WTC11 (cell line): ENCODE measurements at regions not wholly inside any gene's neighbourhood (a gene's known extent, or its start where the extent isn't known, plus 50 kb on each side); places are given as distances from the start of the nearest gene placed in this dataset.

Source experiments
- ATAC-seq: fragments of 200-7000 bp; cut with Tn5 transposase; 2 replicates; pipeline ENCODE4 v1.10.0; 2021; ENCODE audit warnings: mild to moderate bottlenecking, moderate library complexity
- CTCF ChIA-PET: fragments of 300-600 bp; sonication (Branson Sonifier 250); formaldehyde crosslinking; loops from one replicate; lab custom pipeline; 2021; ENCODE audit warnings: antibody characterized with exemption; lab: Charles Lee
- POLR2A ChIA-PET: fragments of 350-600 bp; sonication (Branson Sonifier 250); formaldehyde crosslinking; loops from one replicate; lab custom pipeline; 2021; ENCODE audit warnings: antibody characterized with exemption; lab: Charles Lee
- DNase-seq: peaks from one replicate; pipeline ENCODE4 v3.0.0; 2021; ENCODE audit warnings: low spot score
- H3K27ac Mint-ChIP-seq: 2 replicates; pipeline ENCODE4 v1.8.0; 2021; ENCODE audit warnings: mixed read lengths
- H3K27me3 Mint-ChIP-seq: 2 replicates; pipeline ENCODE4 v1.8.0; 2021; ENCODE audit warnings: low read depth, mild to moderate bottlenecking, moderate library complexity, mixed read lengths
- H3K36me3 Mint-ChIP-seq: 2 replicates; pipeline ENCODE4 v1.8.0; 2021; ENCODE audit warnings: mixed read lengths
- H3K4me1 Mint-ChIP-seq: 2 replicates; pipeline ENCODE4 v1.8.0; 2022; ENCODE audit warnings: mixed read lengths
- H3K4me3 Mint-ChIP-seq: 2 replicates; pipeline ENCODE4 v1.8.0; 2021; ENCODE audit warnings: mild to moderate bottlenecking, moderate library complexity, mixed read lengths
- H3K9me3 Mint-ChIP-seq: 2 replicates; pipeline ENCODE4 v1.8.0; 2021; ENCODE audit warnings: mixed read lengths
- CREM ChIP-seq: sonication (generic); formaldehyde crosslinking; IDR thresholded peaks from 2 replicates; pipeline ENCODE4 v1.8.1; 2022; ENCODE audit warnings: mild to moderate bottlenecking, missing genetic modification reagents, moderate library complexity
- FOXJ3 ChIP-seq: sonication (generic); formaldehyde crosslinking; IDR thresholded peaks from 2 replicates; pipeline ENCODE4 v1.9.0; 2021; ENCODE audit warnings: missing genetic modification reagents, mild to moderate bottlenecking, borderline replicate concordance
- FOXP1 ChIP-seq: sonication (generic); formaldehyde crosslinking; IDR thresholded peaks from 2 replicates; pipeline ENCODE4 v1.8.0; 2022; ENCODE audit warnings: missing genetic modification reagents, mild to moderate bottlenecking, moderate library complexity, borderline replicate concordance
- GABPB1 ChIP-seq: sonication (generic); formaldehyde crosslinking; IDR thresholded peaks from 2 replicates; pipeline ENCODE4 v1.8.1; 2023; ENCODE audit warnings: mild to moderate bottlenecking, missing genetic modification reagents
- GTF2I ChIP-seq: fragments of 250-450 bp; sonication (Bioruptor Pico); conservative IDR thresholded peaks from 2 replicates; pipeline ENCODE4 v1.4.0; 2021; ENCODE audit warnings: mild to moderate bottlenecking
- JUN ChIP-seq: sonication (generic); formaldehyde crosslinking; IDR thresholded peaks from 2 replicates; pipeline ENCODE4 v1.8.0; 2023; ENCODE audit warnings: mild to moderate bottlenecking, missing genetic modification reagents
- MXD4 ChIP-seq: fragments of 250-450 bp; sonication (Bioruptor Pico); IDR thresholded peaks from 2 replicates; pipeline ENCODE4 v1.8.0; 2021; ENCODE audit warnings: mild to moderate bottlenecking, moderate library complexity, borderline replicate concordance
- NFYB ChIP-seq: sonication (generic); formaldehyde crosslinking; conservative IDR thresholded peaks from 2 replicates; pipeline ENCODE4 v1.8.0; 2022; ENCODE audit warnings: low read depth, missing genetic modification reagents
- NR1H2 ChIP-seq: sonication (generic); formaldehyde crosslinking; IDR thresholded peaks from 2 replicates; pipeline ENCODE4 v1.9.0; 2021; ENCODE audit warnings: mild to moderate bottlenecking, moderate library complexity, missing genetic modification reagents
- NR3C1 ChIP-seq: sonication (generic); formaldehyde crosslinking; conservative IDR thresholded peaks from 2 replicates; pipeline ENCODE4 v1.8.1; 2023; ENCODE audit warnings: low read depth, mild to moderate bottlenecking, missing genetic modification reagents
- TEAD1 ChIP-seq: sonication (generic); formaldehyde crosslinking; IDR thresholded peaks from 2 replicates; pipeline ENCODE4 v1.8.0; 2022; ENCODE audit warnings: mild to moderate bottlenecking, missing genetic modification reagents
- TP53 ChIP-seq: sonication (generic); formaldehyde crosslinking; IDR thresholded peaks from 2 replicates; pipeline ENCODE4 v1.8.1; 2023; ENCODE audit warnings: mild to moderate bottlenecking, missing genetic modification reagents
- ZNF121 ChIP-seq: sonication (generic); formaldehyde crosslinking; IDR thresholded peaks from 2 replicates; pipeline ENCODE4 v1.8.0; 2023; ENCODE audit warnings: missing genetic modification reagents
- ZNF396 ChIP-seq: fragments of 250-450 bp; sonication (Bioruptor Pico); IDR thresholded peaks from 2 replicates; pipeline ENCODE4 v1.8.0; 2021; ENCODE audit warnings: mild to moderate bottlenecking, moderate library complexity, borderline replicate concordance
- ZNF671 ChIP-seq: fragments of 250-450 bp; sonication (Bioruptor Pico); IDR thresholded peaks from 2 replicates; pipeline ENCODE4 v1.8.0; 2021; ENCODE audit warnings: mild to moderate bottlenecking
- TF ChIP-seq, protein P1 (sequence below): fragments of 250-450 bp; sonication (Bioruptor Pico); conservative IDR thresholded peaks from 2 replicates; pipeline ENCODE4 v1.9.0; 2021; ENCODE audit warnings: mild to moderate bottlenecking
- TF ChIP-seq, protein P2 (sequence below): sonication (generic); formaldehyde crosslinking; IDR thresholded peaks from 2 replicates; pipeline ENCODE4 v1.8.1; 2023; ENCODE audit warnings: mild to moderate bottlenecking, missing genetic modification reagents
- TF ChIP-seq, protein P3 (sequence below): sonication (generic); formaldehyde crosslinking; IDR thresholded peaks from 2 replicates; pipeline ENCODE4 v1.8.0; 2023; ENCODE audit warnings: mild to moderate bottlenecking, missing genetic modification reagents
- TF ChIP-seq, protein P4 (sequence below): sonication (generic); formaldehyde crosslinking; IDR thresholded peaks from 2 replicates; pipeline ENCODE4 v1.8.1; 2022; ENCODE audit warnings: missing genetic modification reagents, borderline replicate concordance

DNA sequence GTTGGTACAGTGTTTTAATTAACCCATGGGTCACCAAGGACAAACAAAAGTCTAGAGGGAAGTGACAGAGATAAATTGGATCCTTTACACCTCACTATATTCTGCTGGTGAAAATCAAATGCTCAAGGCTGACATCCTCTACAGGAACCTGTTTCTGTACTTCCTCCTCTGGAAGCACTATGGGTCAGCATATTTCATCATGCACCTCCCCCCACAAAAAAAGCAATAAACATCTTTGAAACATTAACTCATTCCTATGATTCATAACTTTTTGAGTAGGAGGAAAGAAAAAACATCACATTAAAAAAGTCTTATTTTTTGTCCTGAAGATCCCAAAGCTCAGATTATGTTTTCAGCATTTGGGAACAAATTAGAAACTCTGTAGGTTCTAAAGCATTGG, 588.3 kb upstream of the SGCG start:
- H3K9me3 Mint-ChIP-seq, result peaks cover 4% of the 10 kb centered on the region; the same call in 1 of the 2 replicates
- ATAC-seq (no peak), DNase-seq (no peak)
- H3K27ac Mint-ChIP-seq, result no peak overlapping the region
- no peak for TF ChIP-seq ZNF671
- TF ChIP-seq, protein P1, sequence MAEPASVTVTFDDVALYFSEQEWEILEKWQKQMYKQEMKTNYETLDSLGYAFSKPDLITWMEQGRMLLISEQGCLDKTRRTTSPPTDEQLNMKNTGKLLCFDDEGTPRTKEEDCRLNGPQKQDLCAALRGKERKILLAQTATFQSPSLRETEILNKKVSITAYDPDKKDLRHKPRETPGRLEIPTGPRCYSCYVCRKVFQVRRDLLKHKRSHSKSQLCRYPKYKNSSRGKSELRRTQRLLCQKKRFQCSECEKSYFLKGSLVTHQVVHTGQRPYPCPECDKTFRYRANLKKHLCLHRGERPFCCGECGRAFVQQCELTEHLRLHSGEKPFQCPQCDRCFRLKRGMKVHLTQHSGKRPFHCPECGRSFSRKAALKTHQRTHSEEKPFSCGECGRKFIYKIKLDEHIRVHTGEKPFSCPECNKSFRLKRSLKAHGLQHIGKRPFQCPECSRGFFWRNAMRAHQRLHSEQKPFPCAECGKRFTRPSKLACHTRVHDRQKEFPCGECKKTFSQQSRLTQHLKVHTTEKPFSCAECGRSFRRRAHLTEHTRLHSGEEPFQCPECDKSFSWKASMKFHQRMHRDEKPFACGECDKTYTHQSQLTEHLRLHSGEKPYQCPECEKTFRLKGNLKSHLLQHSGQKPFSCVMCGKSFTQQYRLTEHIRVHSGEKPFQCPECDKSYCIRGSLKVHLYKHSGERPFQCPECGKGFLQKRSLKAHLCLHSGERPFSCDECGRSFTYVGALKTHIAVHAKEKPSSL (CRISPR knock-in tag), result no peak
- no peak for TF ChIP-seq FOXP1 (CRISPR knock-in tag)
- TF ChIP-seq TEAD1 (CRISPR knock-in tag), result no peak
- no peak for TF ChIP-seq GTF2I (CRISPR knock-in tag)
- TF ChIP-seq ZNF121 (CRISPR knock-in tag), result no peak
- ChIA-PET POLR2A (no interaction called here), CTCF (no interaction called here)
- H3K4me3 Mint-ChIP-seq, result no peak overlapping the region
- H3K27me3 Mint-ChIP-seq, result no peaks in the 10 kb centered on the region
- H3K4me1 Mint-ChIP-seq, result no peaks in the 10 kb centered on the region
- no peaks in the 10 kb centered on the region for H3K36me3 Mint-ChIP-seq

DNA sequence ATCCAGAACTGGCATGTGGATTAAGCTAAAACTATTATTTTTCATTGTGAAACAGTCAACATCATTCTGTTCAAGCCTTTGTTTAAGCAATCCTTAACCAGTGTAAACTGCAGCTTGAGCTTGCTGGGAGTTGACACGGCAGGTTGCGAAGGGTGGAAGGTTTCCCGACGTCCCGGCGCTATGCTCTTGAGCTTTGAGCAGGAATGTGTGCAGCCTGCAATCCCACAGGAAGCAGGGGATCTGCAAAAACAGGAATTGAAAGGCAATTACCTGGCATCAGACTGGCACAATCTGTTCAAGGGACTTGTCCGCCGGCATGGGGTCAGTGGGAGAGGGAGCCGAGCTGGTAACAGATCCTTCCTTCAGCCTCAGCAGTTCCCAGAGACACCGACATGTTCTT, 586.7 kb upstream of the SGCG start:
- no peaks in the 10 kb centered on the region for H3K9me3 Mint-ChIP-seq
- H3K27me3 Mint-ChIP-seq, result no peaks in the 10 kb centered on the region
- DNase-seq, result no peak
- H3K4me1 Mint-ChIP-seq, result no peaks in the 10 kb centered on the region
- TF ChIP-seq, protein P2, sequence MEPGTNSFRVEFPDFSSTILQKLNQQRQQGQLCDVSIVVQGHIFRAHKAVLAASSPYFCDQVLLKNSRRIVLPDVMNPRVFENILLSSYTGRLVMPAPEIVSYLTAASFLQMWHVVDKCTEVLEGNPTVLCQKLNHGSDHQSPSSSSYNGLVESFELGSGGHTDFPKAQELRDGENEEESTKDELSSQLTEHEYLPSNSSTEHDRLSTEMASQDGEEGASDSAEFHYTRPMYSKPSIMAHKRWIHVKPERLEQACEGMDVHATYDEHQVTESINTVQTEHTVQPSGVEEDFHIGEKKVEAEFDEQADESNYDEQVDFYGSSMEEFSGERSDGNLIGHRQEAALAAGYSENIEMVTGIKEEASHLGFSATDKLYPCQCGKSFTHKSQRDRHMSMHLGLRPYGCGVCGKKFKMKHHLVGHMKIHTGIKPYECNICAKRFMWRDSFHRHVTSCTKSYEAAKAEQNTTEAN (CRISPR knock-in tag), result no peak
- no peak for TF ChIP-seq MXD4 (CRISPR knock-in tag)
- ATAC-seq, result no peak
- no peak overlapping the region for H3K4me3 Mint-ChIP-seq
- no peak overlapping the region for H3K27ac Mint-ChIP-seq
- ChIA-PET POLR2A (no interaction called here), CTCF (no interaction called here)
- no peaks in the 10 kb centered on the region for H3K36me3 Mint-ChIP-seq

DNA sequence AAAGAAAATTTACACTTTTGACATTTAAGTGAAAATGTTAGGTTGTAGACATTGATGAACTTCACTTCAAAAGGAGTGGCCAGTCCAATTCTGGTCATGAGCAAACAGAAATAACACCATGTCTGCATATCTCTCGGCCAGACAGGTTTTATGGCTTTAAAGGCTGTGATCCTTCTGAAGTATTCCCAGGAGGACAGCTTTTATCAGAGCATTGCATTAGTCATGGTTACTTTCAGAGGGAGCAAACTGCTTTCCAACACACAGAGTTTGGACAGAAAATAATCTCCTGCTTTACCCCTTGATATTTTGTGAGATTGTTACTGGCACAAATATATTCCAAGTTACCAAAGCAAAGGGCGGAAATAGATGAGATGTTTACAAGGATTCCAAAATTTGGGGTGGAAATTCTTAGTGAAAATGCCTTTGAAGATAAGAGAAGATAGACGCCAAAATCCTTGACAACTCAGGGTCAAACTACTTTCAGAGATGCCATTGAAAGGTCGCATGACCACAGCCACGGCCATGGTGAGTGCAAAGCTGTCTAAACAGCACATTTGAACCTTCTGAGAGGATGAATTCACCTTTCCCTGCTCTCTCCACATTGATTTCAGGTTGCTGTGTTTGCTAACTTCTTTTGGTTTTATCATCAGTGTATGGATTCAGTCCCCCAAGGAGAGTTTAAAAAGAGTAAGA, 584.5 kb upstream of the SGCG start:
- TF ChIP-seq CREM (no peak), NR1H2 (CRISPR knock-in tag) (no peak)
- Mint-ChIP-seq H3K36me3 (no peaks in the 10 kb centered on the region), H3K27me3 (no peaks in the 10 kb centered on the region), H3K27ac (no peak overlapping the region), H3K4me3 (no peak overlapping the region), H3K9me3 (no peaks in the 10 kb centered on the region), H3K4me1 (no peaks in the 10 kb centered on the region)
- POLR2A ChIA-PET, result no interaction called here
- DNase-seq (no peak), ATAC-seq (no peak)
- CTCF ChIA-PET, result no interaction called here

DNA sequence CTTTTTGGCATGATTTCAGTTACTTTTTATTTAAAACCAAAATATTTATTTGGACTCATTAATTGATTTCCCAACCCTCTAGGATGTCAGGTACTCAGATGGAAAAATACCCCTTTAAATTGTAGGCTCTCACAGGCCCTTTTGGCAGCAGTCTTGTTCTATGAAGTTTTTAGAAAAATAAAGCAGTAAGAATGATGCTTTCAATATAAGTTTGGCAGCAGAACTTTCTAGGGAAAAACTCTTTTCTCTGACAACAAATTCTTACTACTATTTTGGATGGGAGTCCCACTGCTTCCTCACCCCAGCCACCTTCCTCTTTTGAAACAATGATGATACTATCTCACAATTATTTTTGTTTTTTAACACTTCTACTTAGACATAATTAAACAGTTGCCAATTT, 581.6 kb upstream of the SGCG start:
- CTCF ChIA-PET, result no interaction called here
- TF ChIP-seq GABPB1 (CRISPR knock-in tag) (no peak), CREM (no peak), NR3C1 (no peak), NFYB (CRISPR knock-in tag) (no peak), TP53 (CRISPR knock-in tag) (no peak), ZNF396 (CRISPR knock-in tag) (no peak), JUN (CRISPR knock-in tag) (no peak), FOXJ3 (CRISPR knock-in tag) (no peak)
- TF ChIP-seq, protein P2 (CRISPR knock-in tag), result no peak
- TF ChIP-seq, protein P3, sequence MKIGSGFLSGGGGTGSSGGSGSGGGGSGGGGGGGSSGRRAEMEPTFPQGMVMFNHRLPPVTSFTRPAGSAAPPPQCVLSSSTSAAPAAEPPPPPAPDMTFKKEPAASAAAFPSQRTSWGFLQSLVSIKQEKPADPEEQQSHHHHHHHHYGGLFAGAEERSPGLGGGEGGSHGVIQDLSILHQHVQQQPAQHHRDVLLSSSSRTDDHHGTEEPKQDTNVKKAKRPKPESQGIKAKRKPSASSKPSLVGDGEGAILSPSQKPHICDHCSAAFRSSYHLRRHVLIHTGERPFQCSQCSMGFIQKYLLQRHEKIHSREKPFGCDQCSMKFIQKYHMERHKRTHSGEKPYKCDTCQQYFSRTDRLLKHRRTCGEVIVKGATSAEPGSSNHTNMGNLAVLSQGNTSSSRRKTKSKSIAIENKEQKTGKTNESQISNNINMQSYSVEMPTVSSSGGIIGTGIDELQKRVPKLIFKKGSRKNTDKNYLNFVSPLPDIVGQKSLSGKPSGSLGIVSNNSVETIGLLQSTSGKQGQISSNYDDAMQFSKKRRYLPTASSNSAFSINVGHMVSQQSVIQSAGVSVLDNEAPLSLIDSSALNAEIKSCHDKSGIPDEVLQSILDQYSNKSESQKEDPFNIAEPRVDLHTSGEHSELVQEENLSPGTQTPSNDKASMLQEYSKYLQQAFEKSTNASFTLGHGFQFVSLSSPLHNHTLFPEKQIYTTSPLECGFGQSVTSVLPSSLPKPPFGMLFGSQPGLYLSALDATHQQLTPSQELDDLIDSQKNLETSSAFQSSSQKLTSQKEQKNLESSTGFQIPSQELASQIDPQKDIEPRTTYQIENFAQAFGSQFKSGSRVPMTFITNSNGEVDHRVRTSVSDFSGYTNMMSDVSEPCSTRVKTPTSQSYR (CRISPR knock-in tag), result no peak
- TF ChIP-seq, protein P4, sequence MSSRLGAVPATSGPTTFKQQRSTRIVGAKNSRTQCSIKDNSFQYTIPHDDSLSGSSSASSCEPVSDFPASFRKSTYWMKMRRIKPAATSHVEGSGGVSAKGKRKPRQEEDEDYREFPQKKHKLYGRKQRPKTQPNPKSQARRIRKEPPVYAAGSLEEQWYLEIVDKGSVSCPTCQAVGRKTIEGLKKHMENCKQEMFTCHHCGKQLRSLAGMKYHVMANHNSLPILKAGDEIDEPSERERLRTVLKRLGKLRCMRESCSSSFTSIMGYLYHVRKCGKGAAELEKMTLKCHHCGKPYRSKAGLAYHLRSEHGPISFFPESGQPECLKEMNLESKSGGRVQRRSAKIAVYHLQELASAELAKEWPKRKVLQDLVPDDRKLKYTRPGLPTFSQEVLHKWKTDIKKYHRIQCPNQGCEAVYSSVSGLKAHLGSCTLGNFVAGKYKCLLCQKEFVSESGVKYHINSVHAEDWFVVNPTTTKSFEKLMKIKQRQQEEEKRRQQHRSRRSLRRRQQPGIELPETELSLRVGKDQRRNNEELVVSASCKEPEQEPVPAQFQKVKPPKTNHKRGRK, result no peak
- peaks cover 3% of the 10 kb centered on the region; the same call in 1 of the 2 replicates for H3K36me3 Mint-ChIP-seq
- no peak overlapping the region for H3K4me3 Mint-ChIP-seq
- no peaks in the 10 kb centered on the region for H3K4me1 Mint-ChIP-seq
- no peak for DNase-seq
- H3K9me3 Mint-ChIP-seq, result peaks cover 12% of the 10 kb centered on the region
- no peaks in the 10 kb centered on the region for H3K27me3 Mint-ChIP-seq
- POLR2A ChIA-PET, result no interaction called here
- no peak for ATAC-seq
- H3K27ac Mint-ChIP-seq, result no peak overlapping the region
